ENCODE measurements at regions not wholly inside any gene's neighbourhood (a gene's known extent, or its start where the extent isn't known, plus 50 kb on each side); places are given as distances from the start of the nearest gene placed in this dataset.
"Not testable (repeated sequence)": the region's sequence is repeated elsewhere in the genome, so short reads cannot be mapped to it uniquely, and the experiment has no call there.

- no peak overlapping the region for H2AFZ ChIP-seq (ENCODE audit: low read depth)
- 5% methylated on average over 1 of the region's 1 CpG for WGBS (ENCODE audit: low lambda C conversion rate)
- H3K9ac ChIP-seq, result no peak overlapping the region
- H3K4me3 ChIP-seq (ENCODE audit: low read depth in 2 of 2, low read length in 1 of 2), result no peak overlapping the region
- H3K4me2 ChIP-seq, result no peak overlapping the region
- no peak for TF ChIP-seq GATA2 (CRISPR knock-in tag; IDR thresholded peaks at IDR 0.05)
- H3F3A ChIP-seq (replicated peaks; ENCODE audit: insufficient read depth), result no peaks in the 10 kb centered on the region
- DNase-seq, result no peak
- no peaks in the 10 kb centered on the region for H3K4me1 ChIP-seq (ENCODE audit: control insufficient read depth in 1 of 2, insufficient read depth in 2 of 2, low read depth in 1 of 2, low read length in 1 of 2)
- no peaks in the 10 kb centered on the region for H3K79me2 ChIP-seq (ENCODE audit: insufficient read depth)
- H3K36me3 ChIP-seq (replicated peaks in 1 of 2; ENCODE audit: control insufficient read depth in 1 of 2, insufficient read depth in 2 of 2, low read length in 1 of 2), result no peaks in the 10 kb centered on the region
- POLR2A ChIA-PET, result no interaction called here
- H3K9me3 ChIP-seq, result no peaks in the 10 kb centered on the region
- no peak overlapping the region for H3K27ac ChIP-seq (ENCODE audit: low read depth in 2 of 2, low read length in 1 of 2)
- H3K9me2 ChIP-seq, result no peaks in the 10 kb centered on the region
- CTCF ChIA-PET, result no interaction called here
- no peaks in the 10 kb centered on the region for H4K20me1 ChIP-seq (ENCODE audit: insufficient read depth)
- H3K27me3 ChIP-seq (ENCODE audit: insufficient read depth), result no peaks in the 10 kb centered on the region
Observed at GRCh38 chr21:14888202-14888601, 176.6 kb downstream of the NRIP1 start.

DNA sequence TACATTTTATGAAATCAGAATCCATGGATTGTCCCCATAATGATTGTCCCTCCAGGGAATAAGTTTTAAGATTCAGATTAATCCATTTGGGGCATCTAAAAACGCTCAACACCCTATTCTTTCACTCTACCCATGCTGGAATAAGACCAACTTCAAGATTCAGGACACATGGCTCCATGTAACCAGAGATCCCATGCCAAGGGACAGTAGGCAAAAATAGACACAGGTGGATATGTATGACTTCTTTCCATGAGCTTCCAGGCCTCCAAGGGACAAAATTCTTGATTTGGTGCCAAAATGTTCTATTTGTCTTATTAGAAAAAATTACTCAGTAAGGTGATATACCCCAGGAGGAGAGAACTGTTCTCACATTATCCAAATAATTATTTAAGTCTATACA lies 178.8 kb downstream of the NRIP1 start:
- 13% methylated on average over 1 of the region's 1 CpG for WGBS (ENCODE audit: low lambda C conversion rate)
- Histone ChIP-seq H4K20me1 (ENCODE audit: insufficient read depth) (no peaks in the 10 kb centered on the region), H3F3A (replicated peaks; ENCODE audit: insufficient read depth) (no peaks in the 10 kb centered on the region), H3K9me3 (no peaks in the 10 kb centered on the region), H3K4me2 (no peak overlapping the region), H3K9me2 (no peaks in the 10 kb centered on the region), H3K27me3 (ENCODE audit: insufficient read depth) (no peaks in the 10 kb centered on the region), H3K79me2 (ENCODE audit: insufficient read depth) (no peaks in the 10 kb centered on the region), H2AFZ (ENCODE audit: low read depth) (no peak overlapping the region), H3K9ac (no peak overlapping the region), H3K27ac (ENCODE audit: low read depth in 2 of 2, low read length in 1 of 2) (no peak overlapping the region), H3K4me1 (ENCODE audit: control insufficient read depth in 1 of 2, insufficient read depth in 2 of 2, low read depth in 1 of 2, low read length in 1 of 2) (no peaks in the 10 kb centered on the region), H3K4me3 (ENCODE audit: low read depth in 2 of 2, low read length in 1 of 2) (no peak overlapping the region), H3K36me3 (replicated peaks in 1 of 2; ENCODE audit: control insufficient read depth in 1 of 2, insufficient read depth in 2 of 2, low read length in 1 of 2) (no peaks in the 10 kb centered on the region)
- no peak for DNase-seq
- TF ChIP-seq TAF1 (IDR thresholded peaks at IDR 0.05; ENCODE audit: borderline replicate concordance, low read depth, low read length) (no peak), POLR2AphosphoS5 (IDR thresholded peaks at IDR 0.05; ENCODE audit: low read depth, low read length) (no peak), NFIC (IDR thresholded peaks at IDR 0.05; ENCODE audit: borderline replicate concordance) (no peak), PBX3 (IDR thresholded peaks at IDR 0.05) (no peak), MEF2A (IDR thresholded peaks at IDR 0.05; ENCODE audit: borderline replicate concordance, low read depth) (no peak), NRF1 (IDR thresholded peaks at IDR 0.05; ENCODE audit: low read depth, low read length) (no peak), CHD2 (IDR thresholded peaks at IDR 0.05; ENCODE audit: low read length, partially characterized antibody) (no peak)
- ChIA-PET CTCF (no interaction called here), POLR2A (no interaction called here)

- Histone ChIP-seq H3K79me2 (ENCODE audit: insufficient read depth) (no peaks in the 10 kb centered on the region), H3K27ac (ENCODE audit: low read depth in 2 of 2, low read length in 1 of 2) (no peak overlapping the region), H3K9me2 (no peaks in the 10 kb centered on the region), H3K4me2 (no peak overlapping the region), H3K9me3 (no peaks in the 10 kb centered on the region), H3K9ac (no peak overlapping the region), H4K20me1 (ENCODE audit: insufficient read depth) (no peaks in the 10 kb centered on the region), H3K27me3 (ENCODE audit: insufficient read depth) (0 out of 2 replicates have a peak, but pooled peaks cover 5% of the 10 kb centered on the region), H3F3A (replicated peaks; ENCODE audit: insufficient read depth) (no peaks in the 10 kb centered on the region), H2AFZ (ENCODE audit: low read depth) (no peak overlapping the region), H3K4me3 (ENCODE audit: low read depth in 2 of 2, low read length in 1 of 2) (no peak overlapping the region), H3K36me3 (replicated peaks in 1 of 2; ENCODE audit: control insufficient read depth in 1 of 2, insufficient read depth in 2 of 2, low read length in 1 of 2) (no peaks in the 10 kb centered on the region), H3K4me1 (ENCODE audit: control insufficient read depth in 1 of 2, insufficient read depth in 2 of 2, low read depth in 1 of 2, low read length in 1 of 2) (no peaks in the 10 kb centered on the region)
- whole genome bisulfite sequencing (ENCODE audit: low lambda C conversion rate), result 10% methylated on average over 1 of the region's 1 CpG
- ChIA-PET CTCF (interaction anchor here (2.4 kb wide), 1 partner anchor 19 kb away, joined by 5 read pairs; no protein-coding TSS in a partner anchor), POLR2A (no interaction called here)
- TF ChIP-seq RAD21 (IDR thresholded peaks at IDR 0.05; ENCODE audit: low read length) (no peak), FOXJ3 (CRISPR knock-in tag; IDR thresholded peaks at IDR 0.05) (no peak), EP300 (IDR thresholded peaks at IDR 0.05; ENCODE audit: borderline replicate concordance in 1 of 2, low read depth in 1 of 2, low read length in 1 of 2) (no peak), NFIC (IDR thresholded peaks at IDR 0.05; ENCODE audit: borderline replicate concordance) (no peak), TCF12 (IDR thresholded peaks at IDR 0.05) (no peak), TAF1 (IDR thresholded peaks at IDR 0.05; ENCODE audit: borderline replicate concordance, low read depth, low read length) (no peak), FOSL2 (IDR thresholded peaks at IDR 0.05; ENCODE audit: borderline replicate concordance, low read depth) (no peak), NRF1 (IDR thresholded peaks at IDR 0.05; ENCODE audit: low read depth, low read length) (no peak)
- TF ChIP-seq, protein P1, sequence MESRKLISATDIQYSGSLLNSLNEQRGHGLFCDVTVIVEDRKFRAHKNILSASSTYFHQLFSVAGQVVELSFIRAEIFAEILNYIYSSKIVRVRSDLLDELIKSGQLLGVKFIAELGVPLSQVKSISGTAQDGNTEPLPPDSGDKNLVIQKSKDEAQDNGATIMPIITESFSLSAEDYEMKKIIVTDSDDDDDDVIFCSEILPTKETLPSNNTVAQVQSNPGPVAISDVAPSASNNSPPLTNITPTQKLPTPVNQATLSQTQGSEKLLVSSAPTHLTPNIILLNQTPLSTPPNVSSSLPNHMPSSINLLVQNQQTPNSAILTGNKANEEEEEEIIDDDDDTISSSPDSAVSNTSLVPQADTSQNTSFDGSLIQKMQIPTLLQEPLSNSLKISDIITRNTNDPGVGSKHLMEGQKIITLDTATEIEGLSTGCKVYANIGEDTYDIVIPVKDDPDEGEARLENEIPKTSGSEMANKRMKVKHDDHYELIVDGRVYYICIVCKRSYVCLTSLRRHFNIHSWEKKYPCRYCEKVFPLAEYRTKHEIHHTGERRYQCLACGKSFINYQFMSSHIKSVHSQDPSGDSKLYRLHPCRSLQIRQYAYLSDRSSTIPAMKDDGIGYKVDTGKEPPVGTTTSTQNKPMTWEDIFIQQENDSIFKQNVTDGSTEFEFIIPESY (IDR thresholded peaks at IDR 0.05; ENCODE audit: borderline replicate concordance, low read depth), result no peak
- TF ChIP-seq, protein P2, sequence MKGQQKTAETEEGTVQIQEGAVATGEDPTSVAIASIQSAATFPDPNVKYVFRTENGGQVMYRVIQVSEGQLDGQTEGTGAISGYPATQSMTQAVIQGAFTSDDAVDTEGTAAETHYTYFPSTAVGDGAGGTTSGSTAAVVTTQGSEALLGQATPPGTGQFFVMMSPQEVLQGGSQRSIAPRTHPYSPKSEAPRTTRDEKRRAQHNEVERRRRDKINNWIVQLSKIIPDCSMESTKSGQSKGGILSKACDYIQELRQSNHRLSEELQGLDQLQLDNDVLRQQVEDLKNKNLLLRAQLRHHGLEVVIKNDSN (IDR thresholded peaks at IDR 0.05; ENCODE audit: borderline replicate concordance, low read depth), result no peak
- DNase-seq, result no peak
Observed at GRCh38 chr21:14883351-14883750, 181.4 kb downstream of the NRIP1 start.

- POLR2A ChIA-PET; H3K4me1 ChIP-seq (ENCODE audit: control insufficient read depth in 1 of 2, insufficient read depth in 2 of 2, low read depth in 1 of 2, low read length in 1 of 2); CTCF ChIA-PET; H2AFZ ChIP-seq (ENCODE audit: low read depth); H3K27ac ChIP-seq (ENCODE audit: low read depth in 2 of 2, low read length in 1 of 2); H3K4me2 ChIP-seq; H3K9me3 ChIP-seq; H3K27me3 ChIP-seq (ENCODE audit: insufficient read depth); H3K9me2 ChIP-seq; DNase-seq; H3K36me3 ChIP-seq (replicated peaks in 1 of 2; ENCODE audit: control insufficient read depth in 1 of 2, insufficient read depth in 2 of 2, low read length in 1 of 2); H3K9ac ChIP-seq; H3K79me2 ChIP-seq (ENCODE audit: insufficient read depth); H3F3A ChIP-seq (replicated peaks; ENCODE audit: insufficient read depth); H3K4me3 ChIP-seq (ENCODE audit: low read depth in 2 of 2, low read length in 1 of 2); H4K20me1 ChIP-seq (ENCODE audit: insufficient read depth): not testable (repeated sequence)
- 58% methylated on average over 5 of the region's 5 CpGs for WGBS (ENCODE audit: low lambda C conversion rate)
Observed at GRCh38 chr21:14882545-14882944, 182.3 kb downstream of the NRIP1 start.

Data from SK-N-SH (cell line).